Right lobe of liver (tissue), 6 donors: ENCODE measurements at regions not wholly inside any gene's neighbourhood (a gene's known extent, or its start where the extent isn't known, plus 50 kb on each side); places are given as distances from the start of the nearest gene placed in this dataset.

Experiments used
- ATAC-seq, 4 donors: fragments of 200-7000 bp; cut with Tn5 transposase; one replicate each; pipeline ENCODE4 v1.9.1; 2020; ENCODE audit warnings: mild to moderate bottlenecking in 4 of 4, moderate library complexity in 4 of 4
- DNase-seq, 3 donors: peaks; one replicate each; pipeline ENCODE4 v3.0.0-alpha.2; 2020
- H3K27ac ChIP-seq, 3 donors: fragments of 200-600 bp; one replicate each; pipeline ENCODE4 v1.8.0; 2022
- H3K27me3 ChIP-seq, 2 donors: fragments of 200-600 bp; one replicate each; pipeline ENCODE4 v1.8.0; 2022
- H3K36me3 ChIP-seq, 4 donors: fragments of 200-600 bp; sonication (generic) in 1 of 4; one replicate each; pipeline versions ENCODE4 v1.5.1 to v1.8.0; 2017 to 2022; ENCODE audit warnings: control low read depth in 1 of 4
- H3K4me1 ChIP-seq, 4 donors: fragments of 200-600 bp; sonication (generic) in 1 of 4; one replicate each; pipeline versions ENCODE4 v1.5.1 to v1.8.0; 2017 to 2022; ENCODE audit warnings: control low read depth in 1 of 4
- H3K4me3 ChIP-seq, 3 donors: fragments of 200-600 bp; one replicate each; pipeline ENCODE4 v1.8.0; 2022
- H3K9me3 ChIP-seq, 4 donors: fragments of 200-600 bp; sonication (generic) in 1 of 4; one replicate each; pipeline versions ENCODE4 v1.5.1 to v1.8.0; 2017 to 2022; ENCODE audit warnings: control low read depth in 1 of 4
- POLR2A ChIP-seq: fragments of 450-650 bp; IDR thresholded peaks from one replicate; pipeline ENCODE4 v1.6.1; 2017; ENCODE audit warnings: antibody characterized with exemption, mild to moderate bottlenecking
- WGBS: methylation state at CpG from one replicate; pipeline ENCODE4 v1.1.6; 2018; ENCODE audit warnings: low coverage, low lambda C conversion rate; ENCODE audit not compliant: insufficient coverage; ENCODE audit errors: missing lambda C conversion rate; 5-methylcytosine and 5-hydroxymethylcytosine counted together
- intact Hi-C, 2 donors: fragments of 100-400 bp; cut with DNase I; formaldehyde crosslinking; loops; one replicate each; pipeline versions ENCODE4 v1.11.2 to v1.14.1; 2022
- TF ChIP-seq, protein P1 (sequence below), 4 donors: fragments of 200-600 bp in 3 of 4; fragments of 450-650 bp in 1 of 4; IDR thresholded peaks; one replicate each; pipeline versions ENCODE4 v1.5.1 to v1.8.0; 2016 to 2022; ENCODE audit warnings: antibody characterized with exemption in 4 of 4, mild to moderate bottlenecking in 2 of 4
- donor health status: DM: no; HTN: yes; CAD: no.
- donor health status: DM: no; HTN: no; CAD: no.
- donor health status: DM: no; HTN: no; CAD: no.
- donor health status: DM: no; HTN: yes; CAD: no.
- donor health status: DM: no; HTN: yes; CAD: no.

DNA sequence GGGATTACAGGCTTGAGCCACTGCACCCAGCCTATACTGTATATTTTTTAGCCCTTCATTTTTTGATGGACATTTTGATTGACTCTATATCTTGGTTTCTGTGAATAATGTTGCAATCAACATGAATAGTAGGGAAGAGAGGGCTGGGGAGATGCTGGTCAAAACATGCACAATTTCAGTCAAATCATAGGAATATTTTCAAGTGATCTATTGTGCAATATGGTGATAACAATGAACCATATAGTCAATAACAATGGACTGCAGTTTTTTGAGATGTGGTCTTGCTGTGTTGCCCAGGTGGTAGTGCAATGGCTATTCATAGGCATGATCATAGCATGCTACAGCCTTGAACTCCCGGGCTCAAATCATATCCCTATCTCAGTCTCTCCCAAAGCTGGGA is 264.7 kb upstream of the TMEFF2 start:
- H3K36me3 ChIP-seq, result no peaks in the 10 kb centered on the region
- DNase-seq, result no peak
- intact Hi-C loops, result no loop called here
- H3K27ac ChIP-seq, result no peak overlapping the region
- no CpG with 5 or more reads among the region's 1 CpG for WGBS
- TF ChIP-seq, protein P1, sequence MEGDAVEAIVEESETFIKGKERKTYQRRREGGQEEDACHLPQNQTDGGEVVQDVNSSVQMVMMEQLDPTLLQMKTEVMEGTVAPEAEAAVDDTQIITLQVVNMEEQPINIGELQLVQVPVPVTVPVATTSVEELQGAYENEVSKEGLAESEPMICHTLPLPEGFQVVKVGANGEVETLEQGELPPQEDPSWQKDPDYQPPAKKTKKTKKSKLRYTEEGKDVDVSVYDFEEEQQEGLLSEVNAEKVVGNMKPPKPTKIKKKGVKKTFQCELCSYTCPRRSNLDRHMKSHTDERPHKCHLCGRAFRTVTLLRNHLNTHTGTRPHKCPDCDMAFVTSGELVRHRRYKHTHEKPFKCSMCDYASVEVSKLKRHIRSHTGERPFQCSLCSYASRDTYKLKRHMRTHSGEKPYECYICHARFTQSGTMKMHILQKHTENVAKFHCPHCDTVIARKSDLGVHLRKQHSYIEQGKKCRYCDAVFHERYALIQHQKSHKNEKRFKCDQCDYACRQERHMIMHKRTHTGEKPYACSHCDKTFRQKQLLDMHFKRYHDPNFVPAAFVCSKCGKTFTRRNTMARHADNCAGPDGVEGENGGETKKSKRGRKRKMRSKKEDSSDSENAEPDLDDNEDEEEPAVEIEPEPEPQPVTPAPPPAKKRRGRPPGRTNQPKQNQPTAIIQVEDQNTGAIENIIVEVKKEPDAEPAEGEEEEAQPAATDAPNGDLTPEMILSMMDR (IDR thresholded peaks at IDR 0.05), result no peak
- no peak for TF ChIP-seq POLR2A
- H3K9me3 ChIP-seq, result no peaks in the 10 kb centered on the region
- H3K27me3 ChIP-seq, result no peaks in the 10 kb centered on the region
- H3K4me1 ChIP-seq, result no peaks in the 10 kb centered on the region
- no peak overlapping the region for H3K4me3 ChIP-seq
- no peak for ATAC-seq

- H3K27ac ChIP-seq, result no peak overlapping the region
- no peak overlapping the region for H3K4me3 ChIP-seq
- ATAC-seq, result no peak
- H3K9me3 ChIP-seq, result no peaks in the 10 kb centered on the region
- DNase-seq, result no peak
- no peak for TF ChIP-seq POLR2A
- TF ChIP-seq, protein P1 (IDR thresholded peaks at IDR 0.05), result no peak
- intact Hi-C loops, result no loop called here
- no peaks in the 10 kb centered on the region for H3K36me3 ChIP-seq
- H3K4me1 ChIP-seq, result no peaks in the 10 kb centered on the region
- 83% methylated on average over 1 of the region's 1 CpG for WGBS
- H3K27me3 ChIP-seq, result no peaks in the 10 kb centered on the region
Observed at GRCh38 chr2:192448881-192449280, 254.1 kb upstream of the TMEFF2 start.

GRCh38 chr2:192444286-192444838 is 249.6 kb upstream of the TMEFF2 start:
- intact Hi-C loops, result no loop called here
- Histone ChIP-seq H3K27me3 (no peaks in the 10 kb centered on the region), H3K36me3 (no peaks in the 10 kb centered on the region), H3K9me3 (no peaks in the 10 kb centered on the region), H3K4me3 (no peak overlapping the region), H3K27ac (no peak overlapping the region), H3K4me1 (no peaks in the 10 kb centered on the region)
- DNase-seq (no peak), ATAC-seq (no peak)
- TF ChIP-seq POLR2A, result no peak
- TF ChIP-seq, protein P1 (IDR thresholded peaks at IDR 0.05), result no peak
- 56% methylated on average over 7 of the region's 7 CpGs for WGBS

- intact Hi-C loops, result no loop called here
- 67% methylated on average over 2 of the region's 2 CpGs for WGBS
- ATAC-seq, result no peak
Observed at GRCh38 chr2:192443831-192444230, 249.1 kb upstream of the TMEFF2 start.

More at GRCh38 chr2:192443831-192444230, 249.1 kb upstream of the TMEFF2 start:
- H3K27me3 ChIP-seq, result no peaks in the 10 kb centered on the region
- H3K4me3 ChIP-seq, result no peak overlapping the region
- H3K36me3 ChIP-seq, result no peaks in the 10 kb centered on the region
- DNase-seq, result no peak
- no peaks in the 10 kb centered on the region for H3K4me1 ChIP-seq
- no peak for TF ChIP-seq POLR2A
- TF ChIP-seq, protein P1 (IDR thresholded peaks at IDR 0.05), result no peak
- no peaks in the 10 kb centered on the region for H3K9me3 ChIP-seq
- H3K27ac ChIP-seq, result no peak overlapping the region
